ENCODE measurements at regions not wholly inside any gene's neighbourhood (a gene's known extent, or its start where the extent isn't known, plus 50 kb on each side); places are given as distances from the start of the nearest gene placed in this dataset.

- TF ChIP-seq MAX (IDR thresholded peaks at IDR 0.05) (no peak), ATF3 (IDR thresholded peaks at IDR 0.05) (no peak), CTCF (IDR thresholded peaks at IDR 0.05; ENCODE audit: low read depth, low read length, missing input control) (no peak), RAD21 (IDR thresholded peaks at IDR 0.05) (no peak), JUND (IDR thresholded peaks at IDR 0.05) (no peak), GABPA (IDR thresholded peaks at IDR 0.05 in 1 of 2, conservative IDR thresholded peaks at IDR 0.05 in 1 of 2) (no peak), TAF1 (conservative IDR thresholded peaks at IDR 0.05) (no peak), REST (IDR thresholded peaks at IDR 0.05) (no peak), SP1 (IDR thresholded peaks at IDR 0.05) (no peak), EGR1 (IDR thresholded peaks at IDR 0.05; ENCODE audit: low read depth in 2 of 2) (no peak), YY1 (IDR thresholded peaks at IDR 0.05) (no peak)
These were observed 474.3 kb downstream of the RFPL4B start for GRCh38 chr6:112821476-112821875.
